G401 (cell line): ENCODE measurements at regions not wholly inside any gene's neighbourhood (a gene's known extent, or its start where the extent isn't known, plus 50 kb on each side); places are given as distances from the start of the nearest gene placed in this dataset.
A peak's percentile ranks its signal among the peaks of the same experiment; 100 is the strongest.
"Not testable (repeated sequence)": the region's sequence is repeated elsewhere in the genome, so short reads cannot be mapped to it uniquely, and the experiment has no call there.

ENCODE experiments used
- DNase-seq: peaks from one replicate; pipeline ENCODE4 v3.0.0-alpha.2; 2015; ENCODE audit warnings: low spot score
- in situ Hi-C: cut with HindIII; loops from 2 replicates; pipeline ENCODE4 v1.10.0; 2016; ENCODE audit warnings: low sequenced_read_pairs, mixed read lengths

DNA sequence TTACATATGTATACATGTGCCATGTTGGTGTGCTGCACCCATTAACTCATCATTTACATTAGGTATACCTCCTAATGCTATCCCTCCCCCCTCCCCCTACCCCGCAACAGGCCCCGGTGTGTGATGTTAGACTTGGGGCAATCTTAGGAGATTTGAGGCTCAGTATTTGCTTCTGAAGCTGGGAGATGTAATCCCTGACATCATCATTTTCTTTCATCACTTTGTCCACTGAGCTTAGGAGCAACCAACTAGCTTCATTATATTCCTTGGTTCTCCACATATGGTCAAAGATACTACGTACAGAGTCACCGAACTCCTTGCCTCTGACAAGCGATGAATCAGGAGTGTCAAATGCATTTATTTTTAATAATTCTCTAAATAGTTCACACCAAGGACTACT, 239.7 kb upstream of the CYRIA start:
- DNase-seq, in situ Hi-C loops: not testable (repeated sequence)

DNA sequence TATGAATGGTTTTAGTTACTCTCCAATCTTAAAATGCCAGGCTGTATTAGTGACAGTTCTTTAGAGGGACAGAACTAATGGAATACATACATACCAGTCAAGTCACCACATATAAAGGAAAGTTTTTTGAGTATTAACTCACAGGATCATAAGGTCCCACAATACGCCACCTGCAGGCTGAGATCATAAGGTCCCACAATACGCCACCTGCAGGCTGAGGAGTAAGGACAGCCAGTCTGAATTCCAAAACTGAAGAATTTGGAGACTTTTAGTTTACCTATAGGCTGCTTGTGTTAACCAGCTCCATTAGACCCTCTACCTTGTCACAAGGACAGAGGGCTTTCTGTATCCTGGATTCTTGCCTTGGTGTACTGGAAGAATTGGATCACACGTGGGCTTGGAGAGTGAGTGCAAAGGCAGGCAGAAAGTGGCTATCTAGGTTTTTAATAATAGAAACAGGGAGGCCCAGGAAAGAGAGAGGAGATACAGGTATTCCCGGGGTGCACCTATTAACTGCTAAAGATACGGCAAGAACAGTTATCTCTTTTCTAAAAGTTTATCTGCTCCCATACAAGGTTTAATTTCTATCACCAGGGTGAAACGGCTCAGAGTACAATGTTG, 234.9 kb upstream of the CYRIA start:
- peak; percentile 14 for DNase-seq
- in situ Hi-C loops, result no loop called here

DNA sequence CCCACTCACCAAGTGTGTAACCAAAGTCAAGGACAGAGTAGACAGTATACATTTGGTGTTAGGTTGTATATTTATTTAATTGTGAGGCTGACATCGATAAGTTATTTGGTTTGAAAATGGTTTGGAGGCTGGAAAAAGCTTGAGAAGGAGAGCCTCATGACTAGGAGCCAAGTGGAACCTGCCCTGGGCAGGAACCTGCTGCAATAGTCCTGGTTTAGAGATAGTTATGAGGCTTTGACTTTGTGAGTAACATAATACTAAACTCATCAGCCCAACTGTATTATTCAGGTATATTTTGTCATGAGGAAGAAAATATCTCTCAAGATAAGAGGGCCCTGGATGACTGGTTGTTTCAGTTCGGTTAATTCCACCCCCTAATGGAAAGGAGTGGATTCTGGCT, 234.3 kb upstream of the CYRIA start:
- no peak for DNase-seq
- in situ Hi-C loops, result no loop called here

DNA sequence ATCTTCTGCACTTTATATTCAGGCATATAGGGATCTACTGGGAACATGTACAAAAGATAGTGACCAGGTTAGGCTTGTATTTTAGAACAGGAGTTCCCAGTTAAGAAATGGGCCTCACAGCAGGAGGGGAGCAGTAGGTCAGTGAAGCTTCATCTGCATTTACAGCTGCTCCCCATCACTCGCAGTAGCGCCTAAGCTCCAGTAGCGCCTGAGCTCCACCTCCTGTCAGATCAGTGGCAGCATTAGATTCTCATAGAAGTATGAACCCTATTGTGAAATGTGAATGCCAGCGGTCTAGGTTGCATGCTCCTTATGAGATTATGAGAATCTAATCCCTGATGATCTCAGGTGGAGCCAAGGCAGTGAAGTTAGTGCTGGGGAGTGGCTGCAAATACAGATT, 224.4 kb upstream of the CYRIA start:
- no peak for DNase-seq

GRCh38 chr2:16885027-16885426, 219.4 kb upstream of the CYRIA start:
- in situ Hi-C loops, result no loop called here
- DNase-seq, result no peak

More for the DNA sequence above, 224.4 kb upstream of the CYRIA start:
- in situ Hi-C loops, result no loop called here

GRCh38 chr2:16882706-16883105, 217.1 kb upstream of the CYRIA start:
- in situ Hi-C loops, result no loop called here
- DNase-seq, result peak; percentile 6

GRCh38 chr2:16881122-16881521, 215.5 kb upstream of the CYRIA start:
- no peak for DNase-seq
- in situ Hi-C loops, result no loop called here

DNA sequence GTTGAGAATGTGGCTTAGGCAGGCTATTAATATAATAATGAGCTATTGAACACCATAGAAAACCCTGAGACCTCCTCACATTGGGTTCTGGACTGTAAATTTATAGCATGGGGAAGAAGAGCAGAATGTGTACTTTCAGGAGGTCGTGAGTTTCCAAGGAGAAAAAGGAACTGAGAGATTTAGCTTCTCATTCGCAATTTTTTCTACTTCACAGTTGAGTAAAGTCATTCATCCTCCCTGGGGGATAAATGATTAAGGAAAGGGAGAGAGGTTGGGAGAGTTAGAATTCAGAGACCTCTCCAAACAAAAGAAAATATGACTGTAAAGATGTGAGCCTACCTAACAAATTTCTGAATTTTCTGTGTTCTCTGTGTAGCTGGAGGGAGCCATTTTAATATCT, 205.8 kb upstream of the CYRIA start:
- in situ Hi-C loops, result no loop called here

GRCh38 chr2:16870491-16871076, 204.9 kb upstream of the CYRIA start:
- peak; percentile 16 for DNase-seq
- in situ Hi-C loops, result no loop called here

More for the DNA sequence above, 205.8 kb upstream of the CYRIA start:
- no peak for DNase-seq

DNA sequence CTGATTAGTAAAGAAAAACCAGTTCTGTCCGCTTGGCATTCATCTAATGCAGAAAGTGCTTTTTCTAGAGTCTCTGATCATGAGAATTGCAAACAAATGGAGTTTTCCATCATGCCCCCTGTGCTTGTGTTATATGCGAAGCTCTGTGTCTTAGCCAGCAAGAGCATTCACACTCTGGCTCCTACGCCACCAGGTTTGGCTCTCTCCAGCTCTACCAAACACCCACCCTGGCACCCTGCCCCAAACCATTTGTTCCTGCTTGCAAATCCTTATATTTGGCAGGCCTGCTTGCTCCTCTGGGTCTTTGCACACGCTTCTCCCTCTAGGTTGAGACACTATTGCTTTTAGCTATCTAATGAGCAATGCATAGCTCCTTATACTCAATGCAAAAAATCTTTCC, 204.1 kb upstream of the CYRIA start:
- DNase-seq, result peak; percentile 96
- in situ Hi-C loops, result no loop called here

GRCh38 chr2:16862471-16862870, 196.8 kb upstream of the CYRIA start:
- no peak for DNase-seq
- in situ Hi-C loops, result no loop called here

DNA sequence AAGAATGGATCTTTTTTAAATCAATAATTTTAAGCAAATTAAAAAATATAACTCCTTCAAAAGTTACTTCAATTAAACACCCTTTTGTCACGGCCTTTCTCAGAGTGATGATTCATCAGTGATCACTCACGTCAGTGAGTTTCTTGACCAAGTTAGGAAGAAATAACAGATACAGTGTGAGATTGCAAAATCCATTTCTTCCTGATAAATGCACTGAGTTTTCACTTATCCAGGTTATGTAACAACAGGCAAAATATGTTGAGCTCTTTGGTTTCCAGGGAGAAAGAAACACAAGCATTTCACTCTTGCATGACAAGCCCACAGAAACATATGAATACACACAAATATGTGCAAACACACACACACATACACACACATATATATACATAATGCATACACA, 195.9 kb upstream of the CYRIA start:
- in situ Hi-C loops, result no loop called here
- peak; percentile 55 for DNase-seq

DNA sequence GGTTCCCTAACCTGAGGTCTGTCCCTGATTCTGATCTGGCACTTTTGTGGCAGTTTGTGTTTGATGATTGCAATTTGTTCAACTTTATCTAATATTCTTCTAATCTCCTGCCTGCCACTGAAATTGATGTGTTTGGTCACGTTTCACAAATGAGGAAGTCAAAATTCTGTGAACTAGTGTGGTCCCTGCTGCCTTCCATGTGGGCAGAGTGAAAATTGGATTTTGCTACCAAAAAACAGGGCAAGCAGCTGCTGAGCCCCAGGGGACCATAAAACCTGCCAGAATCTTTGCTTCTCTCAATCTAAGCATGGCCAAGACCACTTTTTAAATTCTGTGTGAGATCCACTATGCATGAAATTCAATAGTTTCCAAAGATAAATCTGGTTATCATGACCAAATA, 195.5 kb upstream of the CYRIA start:
- in situ Hi-C loops, result no loop called here
- peak; percentile 80 for DNase-seq

DNA sequence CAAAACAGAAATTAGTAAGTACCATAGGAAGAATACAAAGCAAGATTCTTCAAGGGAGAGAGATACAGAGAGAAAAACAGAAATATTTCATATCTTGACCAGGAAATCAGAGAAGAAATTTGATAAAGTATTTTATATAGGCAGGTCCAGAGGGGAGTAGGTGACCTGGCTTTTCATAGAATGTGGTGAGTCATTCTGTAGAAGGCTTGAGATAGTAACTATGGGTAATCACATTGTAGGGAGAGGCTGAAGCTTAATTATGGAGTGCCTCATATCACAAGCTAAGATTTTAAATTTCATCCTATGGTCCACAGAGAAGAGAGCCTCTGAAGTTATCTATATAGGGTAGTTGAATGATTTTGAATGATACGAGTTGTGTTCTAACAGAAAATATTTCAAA, 195.0 kb upstream of the CYRIA start:
- in situ Hi-C loops, result no loop called here
- no peak for DNase-seq

DNA sequence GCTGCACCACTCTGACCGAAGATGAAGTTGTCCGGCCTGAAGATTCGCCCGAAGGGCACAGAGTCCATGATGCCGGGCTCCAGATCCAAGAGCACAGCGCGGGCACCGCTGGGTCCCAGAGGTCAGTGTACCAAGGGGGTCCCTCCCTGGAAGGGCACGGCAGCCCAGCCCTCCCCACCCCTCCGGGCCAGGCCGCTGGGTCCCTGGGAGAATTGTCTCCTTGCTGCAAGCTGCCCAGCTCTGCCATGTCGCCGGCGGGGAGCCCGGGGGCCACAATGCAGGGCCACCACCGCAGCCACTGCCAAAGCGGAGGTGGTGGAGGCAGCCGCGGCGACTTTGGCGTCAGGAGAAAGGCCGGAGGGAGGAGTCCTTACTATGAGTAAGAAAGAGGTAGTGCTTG, 189.5 kb upstream of the CYRIA start:
- no peak for DNase-seq
- in situ Hi-C loops, result no loop called here

DNA sequence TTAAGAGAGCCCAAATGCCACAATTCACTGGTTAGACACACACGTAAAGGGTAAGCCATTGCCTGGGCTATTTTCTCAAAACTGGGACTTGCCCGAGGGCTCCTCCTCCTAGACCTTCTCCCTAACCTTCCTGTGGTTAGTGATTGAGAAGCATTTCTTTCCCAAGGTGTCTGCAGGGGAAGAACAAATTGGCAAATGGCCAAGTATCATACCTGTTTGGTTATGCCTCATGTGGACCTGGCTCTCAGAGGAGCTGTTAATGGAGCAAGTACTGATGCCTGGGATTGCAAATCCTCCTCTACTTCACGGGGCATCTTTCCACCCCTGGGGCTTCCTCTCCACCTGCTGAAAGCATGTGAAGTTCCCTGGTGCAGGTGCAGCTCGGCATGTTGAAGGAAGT, 187.5 kb upstream of the CYRIA start:
- in situ Hi-C loops, result no loop called here
- no peak for DNase-seq

DNA sequence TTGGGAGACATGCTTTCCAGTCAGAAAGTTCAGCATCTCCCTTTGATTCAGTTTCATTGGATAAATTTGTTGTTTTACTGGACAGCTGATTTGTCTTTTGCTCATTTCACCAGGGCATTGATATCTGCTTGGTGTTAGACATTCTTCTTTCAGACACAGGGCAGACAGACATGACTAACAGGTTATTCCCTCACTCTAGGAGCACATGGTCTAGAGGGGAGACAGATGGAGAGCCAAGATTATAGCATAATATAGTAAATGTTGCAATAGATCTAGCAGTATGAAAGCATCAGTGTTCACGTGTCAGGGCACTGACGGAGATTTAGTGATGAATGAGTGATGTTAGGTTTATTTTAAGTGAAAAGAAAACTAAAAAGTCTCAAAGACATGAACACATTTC, 187.0 kb upstream of the CYRIA start:
- DNase-seq, result no peak
- in situ Hi-C loops, result no loop called here

DNA sequence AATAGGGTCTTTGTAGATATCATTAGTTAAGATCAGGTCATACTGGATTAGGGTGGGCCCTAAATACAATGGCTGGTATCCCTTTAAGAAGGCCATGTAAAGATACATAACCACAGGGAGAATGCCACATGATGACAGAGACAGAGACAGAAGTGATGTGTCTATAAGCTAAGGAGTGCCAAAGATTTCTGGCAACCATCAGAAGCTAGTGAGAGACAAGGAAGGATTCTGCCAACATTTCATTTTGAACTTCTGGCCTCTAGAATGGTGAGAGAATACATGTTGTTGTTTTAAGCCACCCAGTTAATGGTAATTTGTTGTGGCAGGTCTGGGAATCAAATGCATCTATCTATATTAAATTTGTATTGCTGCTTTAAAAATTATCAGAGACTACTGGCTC, 185.5 kb upstream of the CYRIA start:
- DNase-seq, result peak; percentile 72
- in situ Hi-C loops, result no loop called here

- no peak for DNase-seq
- in situ Hi-C loops, result no loop called here
Measured at GRCh38 chr2:16840496-16841172, 175.0 kb upstream of the CYRIA start.

- no peak for DNase-seq
- in situ Hi-C loops, result no loop called here
Measured at GRCh38 chr2:16832910-16833309, 167.3 kb upstream of the CYRIA start.

DNA sequence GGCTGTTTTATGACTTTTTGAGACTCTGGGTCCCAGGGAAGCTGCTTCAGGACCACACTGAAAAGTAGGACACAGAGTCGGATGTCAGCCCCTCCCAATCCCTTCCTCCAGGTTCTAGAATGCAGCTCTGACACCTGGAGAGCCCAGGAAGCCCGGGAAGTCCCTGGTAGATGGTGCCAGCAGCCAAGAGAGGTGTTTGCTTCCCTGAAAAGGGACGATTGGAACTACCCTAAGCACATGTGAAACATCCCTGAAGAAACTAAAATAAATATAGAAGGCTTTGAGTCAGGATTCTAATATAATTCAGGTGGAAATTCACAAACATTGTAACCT, 163.2 kb upstream of the CYRIA start:
- in situ Hi-C loops, result no loop called here
- DNase-seq, result no peak
